ENCODE measurements at regions not wholly inside any gene's neighbourhood (a gene's known extent, or its start where the extent isn't known, plus 50 kb on each side); places are given as distances from the start of the nearest gene placed in this dataset.

GRCh38 chr1:23628951-23629387 is 62.6 kb upstream of the RPL11 start:
- TF ChIP-seq, protein P1, sequence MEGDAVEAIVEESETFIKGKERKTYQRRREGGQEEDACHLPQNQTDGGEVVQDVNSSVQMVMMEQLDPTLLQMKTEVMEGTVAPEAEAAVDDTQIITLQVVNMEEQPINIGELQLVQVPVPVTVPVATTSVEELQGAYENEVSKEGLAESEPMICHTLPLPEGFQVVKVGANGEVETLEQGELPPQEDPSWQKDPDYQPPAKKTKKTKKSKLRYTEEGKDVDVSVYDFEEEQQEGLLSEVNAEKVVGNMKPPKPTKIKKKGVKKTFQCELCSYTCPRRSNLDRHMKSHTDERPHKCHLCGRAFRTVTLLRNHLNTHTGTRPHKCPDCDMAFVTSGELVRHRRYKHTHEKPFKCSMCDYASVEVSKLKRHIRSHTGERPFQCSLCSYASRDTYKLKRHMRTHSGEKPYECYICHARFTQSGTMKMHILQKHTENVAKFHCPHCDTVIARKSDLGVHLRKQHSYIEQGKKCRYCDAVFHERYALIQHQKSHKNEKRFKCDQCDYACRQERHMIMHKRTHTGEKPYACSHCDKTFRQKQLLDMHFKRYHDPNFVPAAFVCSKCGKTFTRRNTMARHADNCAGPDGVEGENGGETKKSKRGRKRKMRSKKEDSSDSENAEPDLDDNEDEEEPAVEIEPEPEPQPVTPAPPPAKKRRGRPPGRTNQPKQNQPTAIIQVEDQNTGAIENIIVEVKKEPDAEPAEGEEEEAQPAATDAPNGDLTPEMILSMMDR (IDR thresholded peaks at IDR 0.05), result no peak
- no peak for TF ChIP-seq EZH2phosphoT487 (IDR thresholded peaks at IDR 0.05)
- TF ChIP-seq EZH2 (IDR thresholded peaks at IDR 0.05), result no peak

Measured in neural progenitor cell (in vitro differentiated cells).